T47D (cell line): ENCODE measurements at regions not wholly inside any gene's neighbourhood (a gene's known extent, or its start where the extent isn't known, plus 50 kb on each side); places are given as distances from the start of the nearest gene placed in this dataset.
A peak's percentile ranks its signal among the peaks of the same experiment; 100 is the strongest.

ENCODE experiments used
- DNase-seq, 2 experiments: peaks; one replicate each; pipeline versions ENCODE4 v3.0.0 to v3.0.0-alpha.2; 2011 to 2012; ENCODE audit warnings: low read depth in 1 of 2, low spot score in 1 of 2
- JUND ChIP-seq: IDR thresholded peaks from 2 replicates; pipeline ENCODE4 v1.6.1; 2012; ENCODE audit warnings: low read depth
- in situ Hi-C: cut with HindIII; loops from 2 replicates; pipeline ENCODE4 v1.10.0; 2016; ENCODE audit warnings: low sequenced_read_pairs, low pct_unique_long_range_greater_than_20kb

DNA sequence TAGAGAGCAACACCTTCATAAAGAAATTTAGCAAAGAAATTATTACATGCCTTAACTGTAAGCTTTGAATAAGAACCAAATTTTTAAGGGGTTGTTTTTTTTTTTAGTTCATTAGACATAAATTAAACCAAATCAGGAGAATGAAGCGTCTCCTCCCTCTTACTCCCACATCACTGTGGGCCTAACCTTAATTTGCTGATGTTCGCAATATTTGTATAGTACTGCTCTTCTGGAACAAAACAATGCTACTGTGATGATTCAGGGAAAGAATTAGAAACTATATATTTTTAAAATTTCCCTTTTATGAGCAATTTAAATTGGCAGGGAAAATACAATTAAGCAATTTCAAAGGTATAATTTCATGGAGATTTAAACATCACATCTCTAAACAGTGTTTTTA lies 275.0 kb upstream of the C9orf72 start:
- no peak for DNase-seq

DNA sequence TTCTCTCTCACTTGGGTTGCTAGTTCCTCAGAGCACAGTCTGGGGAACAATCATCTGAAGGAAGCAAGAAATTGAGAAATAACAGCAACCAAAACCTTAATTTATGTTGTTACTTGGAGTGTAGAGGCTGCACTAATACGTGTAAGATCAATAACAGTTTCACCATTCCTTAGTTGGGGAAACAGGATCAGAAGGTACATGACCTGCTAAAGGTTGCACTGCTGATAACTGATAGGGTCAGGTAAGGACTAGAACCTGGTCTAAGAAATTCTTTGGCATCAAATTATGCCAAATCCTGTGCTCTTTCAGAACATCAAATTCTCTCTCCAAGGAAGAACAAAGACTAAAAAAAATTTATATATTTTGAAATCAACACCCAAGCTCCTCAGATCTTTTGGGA lies 278.6 kb upstream of the C9orf72 start:
- in situ Hi-C loops, result no loop called here
- no peak for DNase-seq
- no peak for TF ChIP-seq JUND

More for the DNA sequence above, 275.0 kb upstream of the C9orf72 start:
- no peak for TF ChIP-seq JUND
- in situ Hi-C loops, result no loop called here

DNA sequence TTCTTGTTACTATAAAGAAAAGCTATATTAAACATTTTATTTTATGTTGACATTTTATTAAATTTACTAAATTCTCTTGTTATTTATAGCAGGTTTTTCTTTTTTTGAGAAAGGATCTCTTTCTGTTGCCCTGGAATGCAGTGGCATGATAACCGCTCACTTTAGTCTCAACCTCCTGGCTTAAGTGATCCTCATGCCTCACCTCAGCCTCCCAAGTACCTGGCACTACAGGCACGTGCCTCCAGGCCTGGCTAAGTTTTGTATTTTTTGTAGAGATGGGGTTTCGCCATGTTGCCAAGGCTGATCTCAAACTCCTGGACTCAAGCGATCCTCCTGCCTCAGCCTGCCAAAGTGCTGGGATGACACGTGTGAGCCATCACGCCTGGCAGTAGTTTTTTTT lies 280.2 kb upstream of the C9orf72 start:
- DNase-seq, result no peak
- in situ Hi-C loops, result no loop called here

DNA sequence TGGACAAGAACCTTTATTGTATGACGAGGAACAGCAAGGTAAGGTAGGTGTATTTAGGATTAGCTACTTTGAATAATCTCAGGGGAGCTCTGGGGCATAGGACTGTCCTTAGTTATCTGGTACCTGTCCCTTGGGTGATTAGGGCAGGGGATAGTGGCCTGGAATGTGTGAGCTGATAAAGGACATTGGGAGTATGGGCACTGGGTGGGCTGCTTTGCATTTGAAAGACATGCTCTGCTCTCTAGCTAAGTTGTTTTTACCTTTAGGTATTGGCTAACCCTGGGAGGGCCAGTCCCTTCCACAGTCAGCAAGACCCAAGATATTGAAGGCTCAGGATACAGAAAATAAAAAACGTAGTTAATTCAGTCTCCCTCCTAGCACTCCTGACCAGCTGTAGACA lies 282.8 kb upstream of the C9orf72 start:
- no peak for TF ChIP-seq JUND
- in situ Hi-C loops, result no loop called here
- no peak for DNase-seq

More for the DNA sequence above, 280.2 kb upstream of the C9orf72 start:
- no peak for TF ChIP-seq JUND

DNA sequence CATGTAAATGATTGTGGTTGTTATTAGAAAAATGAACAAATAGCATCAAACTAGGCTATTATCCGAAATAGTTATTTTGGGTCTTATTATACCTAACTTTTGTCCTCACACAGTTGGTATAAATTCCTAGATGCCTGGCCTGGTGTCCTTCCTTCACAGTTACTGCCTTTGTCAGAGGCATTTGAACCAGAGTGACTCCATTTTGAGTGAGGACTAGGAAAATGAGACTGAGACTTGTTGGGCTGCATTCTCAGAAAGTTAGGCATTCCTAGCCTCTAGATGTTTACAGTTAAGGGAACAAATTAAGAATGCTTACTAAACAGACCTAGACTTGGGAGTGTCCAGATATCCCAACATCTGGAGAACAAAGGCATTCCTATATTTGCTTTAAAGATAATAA lies 283.5 kb upstream of the C9orf72 start:
- DNase-seq, result peak in 1 of 2 experiments; percentile 6
- in situ Hi-C loops, result no loop called here
- no peak for TF ChIP-seq JUND

DNA sequence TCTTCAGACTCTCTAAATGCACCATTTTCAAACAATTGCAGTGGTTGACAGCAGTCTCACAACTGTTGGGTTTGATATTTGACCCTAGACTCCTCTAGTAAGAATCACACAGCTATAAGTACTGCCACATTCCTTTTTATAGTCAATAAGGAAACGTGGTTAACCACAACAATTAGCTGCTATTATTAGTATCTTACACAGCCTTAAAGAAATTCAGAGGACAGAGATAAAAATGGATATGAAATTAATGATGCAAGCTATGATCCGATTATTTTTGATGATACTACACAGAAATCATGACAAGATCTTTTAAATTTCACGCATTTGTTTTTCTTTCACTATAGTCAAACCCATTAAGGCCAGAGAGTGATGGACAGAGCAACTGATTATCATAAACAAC lies 288.6 kb upstream of the C9orf72 start:
- no peak for TF ChIP-seq JUND
- in situ Hi-C loops, result no loop called here
- no peak for DNase-seq

DNA sequence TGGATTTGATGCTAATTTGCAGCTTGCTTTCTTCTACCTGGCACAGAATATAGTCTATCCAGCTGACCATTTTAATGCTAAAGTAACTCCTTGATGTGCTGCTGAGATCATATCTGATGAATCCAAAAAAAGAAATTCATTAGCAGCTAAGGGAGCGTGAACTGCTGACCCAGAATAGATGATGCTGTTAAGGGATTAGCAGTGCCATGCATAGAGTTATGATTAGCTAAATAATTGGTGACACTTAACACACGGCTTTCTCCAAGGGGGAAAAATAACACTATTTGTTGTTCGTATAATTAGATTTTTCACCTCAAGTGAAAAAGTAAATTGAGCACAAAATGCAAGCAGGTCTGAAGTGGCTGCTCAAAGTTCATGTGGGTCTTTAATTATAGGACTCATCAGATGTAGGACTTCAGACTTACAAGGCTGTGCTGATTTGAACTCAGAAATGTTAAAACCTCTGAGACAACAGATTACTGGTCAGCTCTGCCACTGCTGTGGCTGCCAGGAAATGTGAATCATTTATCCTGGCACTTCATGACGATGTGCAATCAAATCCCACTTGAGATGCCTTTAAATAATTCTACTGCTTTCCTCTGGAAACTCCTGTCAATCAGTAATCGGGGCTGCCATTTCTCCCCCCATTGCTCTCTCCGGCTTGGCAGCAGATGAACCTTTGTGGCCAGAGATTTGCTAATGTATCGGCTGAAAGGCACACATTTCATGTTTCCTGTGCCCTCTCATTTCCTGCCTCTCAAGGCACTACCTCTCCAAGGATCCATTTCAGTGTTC lies 291.6 kb upstream of the C9orf72 start:
- TF ChIP-seq JUND, result no peak
- in situ Hi-C loops, result no loop called here
- no peak for DNase-seq

DNA sequence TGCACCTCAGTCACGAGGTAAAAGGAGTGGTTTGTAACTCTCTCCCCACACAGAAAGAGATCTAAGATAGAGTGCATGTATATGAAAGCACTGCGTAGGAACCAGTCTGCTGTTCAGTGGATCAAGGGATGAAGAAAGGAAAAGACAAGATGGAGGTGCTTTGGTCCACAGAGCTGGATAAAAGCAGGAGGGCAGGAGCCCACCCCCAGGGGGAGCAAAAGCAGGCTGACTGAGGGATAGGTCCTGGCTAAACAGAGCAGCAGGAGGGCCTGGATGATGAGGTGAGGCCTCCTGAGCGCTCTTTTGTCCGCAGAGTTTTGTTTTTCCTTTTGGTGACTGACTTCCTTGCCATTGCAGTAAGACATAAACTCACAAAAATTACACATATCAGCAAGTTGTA lies 293.5 kb upstream of the C9orf72 start:
- in situ Hi-C loops, result no loop called here
- DNase-seq, result no peak
- TF ChIP-seq JUND, result no peak

DNA sequence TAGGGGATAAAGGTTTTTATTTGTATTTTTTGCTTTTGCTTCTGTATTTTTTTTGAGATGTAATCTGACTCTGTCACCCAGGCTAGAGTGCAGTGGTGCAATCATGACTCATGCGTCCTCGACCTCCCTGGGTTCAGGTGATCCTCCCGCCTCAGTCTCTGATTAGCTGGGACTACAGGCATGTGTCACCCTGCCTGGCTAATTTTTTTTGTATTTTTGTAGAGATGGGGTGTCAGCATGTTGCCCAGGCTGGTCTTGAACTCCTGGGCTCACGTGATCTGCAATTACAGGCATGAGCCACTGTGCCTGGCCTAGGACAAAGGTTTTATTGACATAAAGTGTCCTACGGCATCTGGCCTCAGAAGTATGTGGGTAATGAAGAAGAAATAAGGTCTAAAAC lies 297.1 kb upstream of the C9orf72 start:
- in situ Hi-C loops, result no loop called here
- TF ChIP-seq JUND, result no peak
- DNase-seq, result no peak

DNA sequence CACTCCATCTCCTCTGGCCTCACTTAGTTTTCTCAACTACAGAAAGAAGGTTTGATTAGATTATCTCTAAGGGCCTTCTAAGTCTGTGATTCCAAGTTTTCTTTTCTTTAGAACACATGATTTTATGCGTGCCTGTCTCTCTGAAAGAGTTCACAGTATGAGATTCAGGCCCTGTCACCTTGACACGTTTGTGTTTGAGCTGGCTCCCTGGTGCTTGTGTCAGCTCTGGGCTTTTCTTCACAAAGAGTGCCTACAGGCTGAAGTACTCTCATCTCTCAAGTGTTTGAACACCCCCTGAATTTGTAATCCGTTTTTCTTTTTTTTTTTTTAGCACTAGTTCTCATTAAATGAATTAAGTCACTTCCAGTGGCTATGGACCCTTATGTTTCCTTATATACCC lies 306.9 kb upstream of the C9orf72 start:
- DNase-seq, result no peak
- TF ChIP-seq JUND, result no peak
- in situ Hi-C loops, result no loop called here

DNA sequence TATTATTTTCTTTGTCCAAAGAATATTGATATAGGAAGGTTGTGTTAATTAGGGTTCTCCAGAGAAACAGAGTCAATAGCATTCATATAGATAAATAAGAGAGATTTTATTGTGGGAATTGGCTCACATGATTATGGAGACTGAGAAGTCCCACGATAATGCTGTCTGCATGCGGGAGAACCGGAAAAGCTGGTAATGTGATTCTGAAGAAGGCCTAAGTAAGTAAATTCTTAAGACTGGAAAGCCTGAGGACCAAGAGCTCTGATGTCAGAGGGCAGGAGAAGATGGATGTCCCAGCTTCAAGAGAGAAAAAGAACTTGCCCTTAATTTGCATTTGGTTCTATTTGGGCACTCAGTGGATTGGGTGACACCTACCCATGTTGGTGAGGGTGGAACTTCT lies 307.4 kb upstream of the C9orf72 start:
- DNase-seq, result peak in 1 of 2 experiments; percentile 49
- no peak for TF ChIP-seq JUND
- in situ Hi-C loops, result no loop called here

DNA sequence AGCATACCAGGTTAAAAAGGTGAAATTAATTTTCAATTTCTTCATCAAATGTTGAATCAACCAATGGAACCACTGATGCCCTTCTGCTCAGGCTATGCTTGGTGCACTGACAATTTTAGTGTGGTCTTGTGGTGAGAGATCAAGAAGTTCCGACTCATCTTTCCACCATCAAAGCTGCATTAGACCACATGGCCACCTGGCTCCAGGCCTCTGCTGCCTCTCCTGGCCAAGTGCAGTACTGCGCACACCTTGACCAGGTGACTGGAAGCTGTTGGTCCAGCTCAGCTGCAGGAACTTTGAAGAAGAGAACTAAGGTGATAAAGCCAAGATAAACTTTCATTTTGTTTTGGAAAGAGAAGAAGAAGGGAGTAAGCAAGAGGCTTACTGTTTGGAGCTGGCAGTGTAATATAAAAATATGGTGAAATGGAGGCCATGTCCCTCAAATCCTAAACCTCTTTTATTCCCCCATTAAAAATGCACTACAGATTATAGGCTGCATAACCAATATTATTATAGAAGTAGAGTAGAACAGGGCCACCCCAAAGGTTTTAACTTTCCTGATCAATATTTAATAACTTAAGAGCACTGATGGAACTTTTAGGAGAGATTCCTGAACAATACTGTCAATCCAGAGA lies 315.5 kb upstream of the C9orf72 start:
- no peak for TF ChIP-seq JUND
- in situ Hi-C loops, result no loop called here

DNA sequence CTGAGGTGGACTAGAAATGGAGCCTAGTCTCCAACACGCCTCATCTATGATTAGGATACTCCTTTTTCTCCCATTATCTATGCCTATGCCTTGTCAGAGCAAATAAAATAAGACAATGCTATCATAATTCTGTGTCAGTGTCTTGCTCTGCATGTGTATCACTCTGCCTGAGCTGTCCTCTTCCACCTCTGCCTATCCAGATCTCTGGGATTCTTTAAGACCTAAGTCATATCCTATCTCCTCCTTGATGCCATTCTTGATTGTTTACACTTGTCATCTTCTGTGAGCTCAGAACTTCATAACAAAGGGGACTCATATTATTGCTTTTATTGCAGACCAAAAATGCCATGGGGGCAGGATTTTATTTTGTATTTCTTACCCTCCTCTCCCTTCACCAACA lies 351.2 kb upstream of the C9orf72 start:
- in situ Hi-C loops, result no loop called here
- DNase-seq, result no peak
- no peak for TF ChIP-seq JUND

More for the DNA sequence above, 315.5 kb upstream of the C9orf72 start:
- DNase-seq, result peak in 1 of 2 experiments; percentile 13
